ENCODE measurements at regions not wholly inside any gene's neighbourhood (a gene's known extent, or its start where the extent isn't known, plus 50 kb on each side); places are given as distances from the start of the nearest gene placed in this dataset.

- TF ChIP-seq, protein P1, sequence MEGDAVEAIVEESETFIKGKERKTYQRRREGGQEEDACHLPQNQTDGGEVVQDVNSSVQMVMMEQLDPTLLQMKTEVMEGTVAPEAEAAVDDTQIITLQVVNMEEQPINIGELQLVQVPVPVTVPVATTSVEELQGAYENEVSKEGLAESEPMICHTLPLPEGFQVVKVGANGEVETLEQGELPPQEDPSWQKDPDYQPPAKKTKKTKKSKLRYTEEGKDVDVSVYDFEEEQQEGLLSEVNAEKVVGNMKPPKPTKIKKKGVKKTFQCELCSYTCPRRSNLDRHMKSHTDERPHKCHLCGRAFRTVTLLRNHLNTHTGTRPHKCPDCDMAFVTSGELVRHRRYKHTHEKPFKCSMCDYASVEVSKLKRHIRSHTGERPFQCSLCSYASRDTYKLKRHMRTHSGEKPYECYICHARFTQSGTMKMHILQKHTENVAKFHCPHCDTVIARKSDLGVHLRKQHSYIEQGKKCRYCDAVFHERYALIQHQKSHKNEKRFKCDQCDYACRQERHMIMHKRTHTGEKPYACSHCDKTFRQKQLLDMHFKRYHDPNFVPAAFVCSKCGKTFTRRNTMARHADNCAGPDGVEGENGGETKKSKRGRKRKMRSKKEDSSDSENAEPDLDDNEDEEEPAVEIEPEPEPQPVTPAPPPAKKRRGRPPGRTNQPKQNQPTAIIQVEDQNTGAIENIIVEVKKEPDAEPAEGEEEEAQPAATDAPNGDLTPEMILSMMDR (IDR thresholded peaks at IDR 0.05; ENCODE audit: control extremely low read depth, extremely low read depth, low read depth, missing control alignments), result no peak
- CTCF ChIA-PET, result interaction anchor here (1.2 kb wide), 1 partner anchor 10 kb away, joined by 3 read pairs; no protein-coding TSS in a partner anchor
- POLR2A ChIA-PET, result no interaction called here
- DNase-seq (ENCODE audit: extremely low spot score), result no peak
Observed at GRCh38 chr9:120110520-120110919, 469.4 kb downstream of the CDK5RAP2 start.

DNA sequence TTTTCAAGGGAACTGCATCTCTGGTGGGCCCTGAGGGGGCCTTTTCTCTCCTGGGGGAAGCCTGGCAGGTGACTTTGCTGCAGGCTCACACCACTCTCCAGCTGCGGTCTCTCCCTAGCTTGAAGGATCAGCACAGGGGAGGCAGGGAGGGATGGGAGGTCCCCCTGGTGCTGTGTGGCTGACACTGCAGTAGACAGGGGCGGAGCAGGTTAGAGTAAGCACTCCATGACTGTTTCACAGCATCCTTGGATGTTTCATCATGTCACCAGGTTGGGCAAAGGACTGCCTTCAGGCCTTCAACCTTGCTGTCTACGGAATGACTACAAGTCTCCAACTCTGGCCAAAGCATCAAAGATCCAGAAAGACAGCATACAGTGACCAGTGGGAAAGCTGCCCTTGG, 470.7 kb downstream of the CDK5RAP2 start:
- TF ChIP-seq, protein P1 (IDR thresholded peaks at IDR 0.05; ENCODE audit: control extremely low read depth, extremely low read depth, low read depth, missing control alignments), result no peak
- ChIA-PET CTCF (no interaction called here), POLR2A (no interaction called here)
- no peak for DNase-seq (ENCODE audit: extremely low spot score)

GRCh38 chr9:120107138-120107537, 472.8 kb downstream of the CDK5RAP2 start:
- ChIA-PET CTCF (interaction anchor here (1.1 kb wide), 1 partner anchor 538 kb away, joined by 3 read pairs; no protein-coding TSS in a partner anchor), POLR2A (no interaction called here)
- TF ChIP-seq, protein P1 (IDR thresholded peaks at IDR 0.05; ENCODE audit: control extremely low read depth, extremely low read depth, low read depth, missing control alignments), result no peak
- no peak for DNase-seq (ENCODE audit: extremely low spot score)

GRCh38 chr9:120104771-120105170, 475.2 kb downstream of the CDK5RAP2 start:
- no peak for DNase-seq (ENCODE audit: extremely low spot score)
- TF ChIP-seq, protein P1 (IDR thresholded peaks at IDR 0.05; ENCODE audit: control extremely low read depth, extremely low read depth, low read depth, missing control alignments), result no peak
- ChIA-PET CTCF (no interaction called here), POLR2A (no interaction called here)

DNA sequence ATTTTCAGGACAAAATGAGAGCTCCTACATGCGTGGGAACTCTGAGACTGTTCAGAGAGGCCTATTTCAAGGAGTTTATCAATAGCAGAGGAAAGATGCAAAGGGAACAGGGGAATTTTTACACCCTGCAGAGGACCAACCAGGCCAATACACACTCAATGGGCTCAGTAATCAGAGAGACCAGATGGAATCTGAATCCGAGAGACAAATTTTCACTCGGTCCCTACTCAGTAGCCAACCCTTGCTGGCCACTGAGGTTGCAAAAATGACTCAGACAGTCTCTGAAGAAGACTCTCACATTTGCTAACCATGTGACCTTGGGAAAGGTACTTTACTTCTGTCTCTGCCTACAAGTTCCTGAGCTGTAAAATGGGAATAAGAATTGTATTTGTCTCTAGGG, 479.4 kb downstream of the CDK5RAP2 start:
- no peak for DNase-seq (ENCODE audit: extremely low spot score)
- TF ChIP-seq, protein P1 (IDR thresholded peaks at IDR 0.05; ENCODE audit: control extremely low read depth, extremely low read depth, low read depth, missing control alignments), result no peak
- ChIA-PET POLR2A (no interaction called here), CTCF (interaction anchor here (0.9 to 1.8 kb wide), 2 partner anchors 8 to 10 kb away, joined by 3 to 4 read pairs; no protein-coding TSS in a partner anchor)

- ChIA-PET CTCF (interaction anchor here (1.5 kb wide), 1 partner anchor 16 kb away, joined by 3 read pairs; no protein-coding TSS in a partner anchor), POLR2A (no interaction called here)
- DNase-seq (ENCODE audit: extremely low spot score), result no peak
- TF ChIP-seq, protein P1 (IDR thresholded peaks at IDR 0.05; ENCODE audit: control extremely low read depth, extremely low read depth, low read depth, missing control alignments), result no peak
Observed at GRCh38 chr9:120099065-120099464, 480.9 kb downstream of the CDK5RAP2 start.
